GM23248 (cell line): ENCODE measurements at regions not wholly inside any gene's neighbourhood (a gene's known extent, or its start where the extent isn't known, plus 50 kb on each side); places are given as distances from the start of the nearest gene placed in this dataset.

ENCODE experiments used
- DNase-seq: peaks from one replicate; pipeline ENCODE4 v3.0.0-alpha.2; 2015
- H2AFZ ChIP-seq: fragments of 200-600 bp; sonication (generic); 2 replicates; pipeline ENCODE4 v1.6.1; 2016; ENCODE audit warnings: antibody characterized with exemption
- H3F3A ChIP-seq: fragments of 200-600 bp; sonication (generic); 2 replicates; pipeline ENCODE4 v1.6.1; 2016; ENCODE audit warnings: mild to moderate bottlenecking, antibody characterized with exemption, mixed run types; ENCODE audit not compliant: insufficient read depth
- H3K27ac ChIP-seq: fragments of 200-600 bp; sonication (generic); 2 replicates; pipeline ENCODE4 v1.5.1; 2016; ENCODE audit warnings: mild to moderate bottlenecking
- H3K27me3 ChIP-seq: fragments of 200-600 bp; sonication (generic); replicated peaks from 2 replicates; pipeline ENCODE4 v1.6.1; 2016; ENCODE audit warnings: mild to moderate bottlenecking; ENCODE audit not compliant: insufficient read depth
- H3K36me3 ChIP-seq: fragments of 200-600 bp; sonication (generic); 2 replicates; pipeline ENCODE4 v1.6.1; 2016; ENCODE audit warnings: low read depth, mild to moderate bottlenecking
- H3K4me1 ChIP-seq: fragments of 200-600 bp; sonication (generic); 2 replicates; pipeline ENCODE4 v1.6.1; 2016; ENCODE audit warnings: mild to moderate bottlenecking; ENCODE audit not compliant: insufficient read depth
- H3K4me2 ChIP-seq: fragments of 200-600 bp; sonication (generic); one replicate; pipeline ENCODE4 v1.6.1; 2016; ENCODE audit warnings: mild to moderate bottlenecking; ENCODE audit not compliant: unreplicated experiment
- H3K4me3 ChIP-seq: fragments of 200-600 bp; sonication (generic); 2 replicates; pipeline ENCODE4 v1.5.1; 2016; ENCODE audit warnings: mild to moderate bottlenecking
- H3K79me2 ChIP-seq: fragments of 200-600 bp; sonication (generic); 2 replicates; pipeline ENCODE4 v1.6.1; 2016; ENCODE audit warnings: mild to moderate bottlenecking; ENCODE audit not compliant: insufficient read depth
- H3K9ac ChIP-seq: fragments of 200-600 bp; sonication (generic); 2 replicates; pipeline ENCODE4 v1.6.1; 2016; ENCODE audit warnings: mild to moderate bottlenecking
- H3K9me2 ChIP-seq: fragments of 200-600 bp; sonication (generic); 2 replicates; pipeline ENCODE4 v1.6.1; 2016; ENCODE audit warnings: mixed run types, mild to moderate bottlenecking, moderate library complexity; ENCODE audit not compliant: insufficient read depth
- H3K9me3 ChIP-seq: fragments of 200-600 bp; sonication (generic); one replicate; pipeline ENCODE4 v1.6.1; 2017; ENCODE audit warnings: low read depth
- H4K20me1 ChIP-seq: fragments of 200-600 bp; sonication (generic); 2 replicates; pipeline ENCODE4 v1.6.0; 2016; ENCODE audit not compliant: insufficient read depth
- EZH2 ChIP-seq: fragments of 200-600 bp; sonication (generic); IDR thresholded peaks from 2 replicates; pipeline ENCODE4 v1.6.1; 2018; ENCODE audit warnings: antibody characterized with exemption, mild to moderate bottlenecking; ENCODE audit not compliant: insufficient read depth, poor library complexity, severe bottlenecking
- EZH2phosphoT487 ChIP-seq: fragments of 200-600 bp; sonication (generic); IDR thresholded peaks from 2 replicates; pipeline ENCODE4 v1.6.1; 2018; ENCODE audit warnings: antibody characterized with exemption, moderate library complexity, mild to moderate bottlenecking, low read depth; ENCODE audit not compliant: insufficient read depth
- WGBS, 2 experiments: methylation state at CpG; one replicate each; pipeline ENCODE4 v1.1.6; 2015 to 2017; ENCODE audit warnings: low lambda C conversion rate in 2 of 2, low coverage in 1 of 2; ENCODE audit errors: missing lambda C conversion rate in 2 of 2; 5-methylcytosine and 5-hydroxymethylcytosine counted together
- in situ Hi-C: fragments of 300-500 bp; cut with MboI; formaldehyde crosslinking; loops from 2 replicates; pipeline ENCODE4 v1.15.0; 2020

DNA sequence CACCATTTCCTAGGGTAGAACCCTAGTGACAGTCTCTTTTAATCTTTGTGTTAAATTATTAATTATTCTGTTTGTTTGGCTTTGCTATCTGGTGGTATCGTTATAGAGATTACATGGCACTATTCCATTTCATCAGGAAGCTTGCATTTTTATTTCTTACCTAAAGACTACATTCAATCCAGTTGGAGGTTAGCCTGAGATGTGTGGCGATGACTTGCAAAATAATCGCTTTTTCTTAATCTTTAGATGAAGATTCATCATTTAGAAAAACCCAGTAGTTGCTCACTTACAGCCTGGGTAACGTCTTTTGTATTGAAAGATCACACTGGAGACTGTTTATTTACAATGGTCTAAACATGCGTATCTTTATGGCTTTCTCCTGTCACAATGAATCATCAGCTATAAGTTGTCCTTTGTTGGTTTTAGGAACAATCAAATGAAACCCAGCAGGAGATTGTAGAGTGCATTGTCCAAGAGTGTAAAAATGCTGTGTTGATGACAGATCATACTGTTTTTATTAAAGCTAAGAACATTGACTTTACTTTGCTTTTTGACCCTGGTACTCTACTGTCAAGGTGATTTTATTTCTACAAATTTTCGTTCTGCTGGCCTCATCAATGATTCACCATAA, 281.7 kb upstream of the PITX2 start:
- H3K27me3 ChIP-seq, result no peaks in the 10 kb centered on the region
- H3K4me2 ChIP-seq, result no peak overlapping the region
- no peaks in the 10 kb centered on the region for H3F3A ChIP-seq
- no peak overlapping the region for H3K4me3 ChIP-seq
- no peak overlapping the region for H2AFZ ChIP-seq
- H3K9me3 ChIP-seq, result no peaks in the 10 kb centered on the region
- no peaks in the 10 kb centered on the region for H3K79me2 ChIP-seq
- TF ChIP-seq EZH2 (no peak), EZH2phosphoT487 (no peak)
- H3K36me3 ChIP-seq, result no peaks in the 10 kb centered on the region
- in situ Hi-C loops, result no loop called here
- H3K9me2 ChIP-seq, result no peaks in the 10 kb centered on the region
- H3K9ac ChIP-seq, result no peak overlapping the region
- DNase-seq, result peak; percentile 5
- 73 to 76% methylated on average over 6 of the region's 6 CpGs for WGBS, 2 experiments
- no peak overlapping the region for H3K27ac ChIP-seq
- H4K20me1 ChIP-seq, result no peaks in the 10 kb centered on the region
- 0 out of 2 replicates have a peak, but pooled peaks cover 5% of the 10 kb centered on the region for H3K4me1 ChIP-seq

DNA sequence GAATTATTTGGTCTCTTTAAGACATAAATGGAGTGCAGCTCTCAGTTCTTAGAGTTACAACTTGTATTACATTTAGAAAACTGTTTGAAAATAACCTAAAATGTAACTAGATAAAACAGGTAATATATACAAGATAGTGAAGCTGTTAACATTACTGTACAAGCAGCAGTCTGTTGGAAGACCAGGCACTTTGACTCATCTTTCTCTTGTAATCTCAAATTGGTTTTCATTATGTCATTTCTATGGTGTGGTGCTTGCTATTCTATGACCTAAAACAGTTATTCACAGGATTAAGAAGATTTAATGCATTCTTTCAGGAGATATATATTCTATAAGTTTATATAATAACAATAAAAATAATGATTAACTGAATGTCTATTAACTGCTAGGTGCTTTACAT, 282.5 kb upstream of the PITX2 start:
- no peaks in the 10 kb centered on the region for H3K79me2 ChIP-seq
- no peaks in the 10 kb centered on the region for H3K27me3 ChIP-seq
- H3K36me3 ChIP-seq, result no peaks in the 10 kb centered on the region
- no peak overlapping the region for H3K4me2 ChIP-seq
- no peaks in the 10 kb centered on the region for H3F3A ChIP-seq
- no peak overlapping the region for H3K27ac ChIP-seq
- H3K4me3 ChIP-seq, result no peak overlapping the region
- H3K9me3 ChIP-seq, result no peaks in the 10 kb centered on the region
- no peaks in the 10 kb centered on the region for H3K9me2 ChIP-seq
- H3K4me1 ChIP-seq, result 0 out of 2 replicates have a peak, but pooled peaks cover 5% of the 10 kb centered on the region
- peak; percentile 35 for DNase-seq
- no peak overlapping the region for H2AFZ ChIP-seq
- H3K9ac ChIP-seq, result no peak overlapping the region
- in situ Hi-C loops, result no loop called here
- TF ChIP-seq EZH2 (no peak), EZH2phosphoT487 (no peak)
- no peaks in the 10 kb centered on the region for H4K20me1 ChIP-seq

DNA sequence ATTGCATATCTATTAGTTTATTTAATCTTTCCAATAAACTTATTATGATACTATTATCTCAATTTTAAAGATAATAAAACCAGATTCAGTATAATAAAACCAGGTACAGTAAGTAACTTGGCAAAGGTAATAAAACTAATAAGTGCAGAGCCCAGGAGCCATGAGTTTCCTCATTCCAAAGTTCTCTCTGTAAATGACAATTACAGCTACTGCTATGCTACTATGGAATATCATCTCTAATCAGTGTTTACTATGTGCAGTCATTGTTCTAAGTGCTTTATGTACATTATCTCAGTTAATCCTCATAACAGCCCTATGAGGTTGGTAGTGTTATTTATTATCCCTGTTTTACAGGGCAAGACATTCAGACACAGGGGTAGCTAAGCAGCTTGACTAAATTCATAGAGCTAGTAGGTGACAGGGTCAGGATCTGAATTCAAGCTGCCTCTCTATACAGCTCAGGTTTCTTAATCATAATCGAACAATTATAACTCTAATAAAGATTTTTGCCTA, 285.0 kb upstream of the PITX2 start:
- no peak for DNase-seq
- Histone ChIP-seq H3K9ac (no peak overlapping the region), H3K27me3 (no peaks in the 10 kb centered on the region), H3K9me3 (no peaks in the 10 kb centered on the region), H3K4me1 (0 out of 2 replicates have a peak, but pooled peaks cover 5% of the 10 kb centered on the region), H4K20me1 (no peaks in the 10 kb centered on the region), H3K4me2 (no peak overlapping the region), H3K79me2 (no peaks in the 10 kb centered on the region), H2AFZ (no peak overlapping the region), H3K27ac (no peak overlapping the region), H3K36me3 (no peaks in the 10 kb centered on the region), H3K9me2 (no peaks in the 10 kb centered on the region), H3F3A (no peaks in the 10 kb centered on the region), H3K4me3 (no peak overlapping the region)
- in situ Hi-C loops, result no loop called here
- 92 to 100% methylated on average over 1 of the region's 1 CpG for WGBS, 2 experiments
- TF ChIP-seq EZH2phosphoT487 (no peak), EZH2 (no peak)

DNA sequence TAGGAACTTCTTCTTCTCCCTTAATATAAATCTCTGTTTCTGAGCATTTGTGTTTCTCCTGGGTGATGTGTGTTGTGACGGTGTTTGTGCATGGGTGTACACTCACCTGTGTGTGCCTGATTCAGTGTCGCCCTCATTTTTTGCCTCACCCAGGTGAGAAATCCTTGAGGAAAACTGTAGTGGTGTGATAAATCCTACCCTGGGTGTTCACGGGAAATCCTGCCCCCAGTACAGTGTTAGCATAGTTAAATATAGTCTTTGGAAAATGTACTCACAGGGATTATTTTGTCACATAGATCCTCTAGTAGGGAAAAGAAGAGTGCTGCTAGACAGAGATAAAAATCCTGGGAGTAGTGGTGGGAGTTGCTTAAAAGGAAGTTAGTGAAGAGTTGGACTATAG, 291.9 kb upstream of the PITX2 start:
- Histone ChIP-seq H3K79me2 (no peaks in the 10 kb centered on the region), H3F3A (no peaks in the 10 kb centered on the region), H3K4me3 (no peak overlapping the region), H3K9me3 (no peaks in the 10 kb centered on the region), H3K4me1 (no peaks in the 10 kb centered on the region), H4K20me1 (no peaks in the 10 kb centered on the region), H3K9ac (no peak overlapping the region), H3K36me3 (no peaks in the 10 kb centered on the region), H3K27me3 (no peaks in the 10 kb centered on the region), H3K4me2 (no peak overlapping the region), H3K27ac (no peak overlapping the region), H3K9me2 (no peaks in the 10 kb centered on the region), H2AFZ (no peak overlapping the region)
- TF ChIP-seq EZH2phosphoT487 (no peak), EZH2 (no peak)
- WGBS, 2 experiments, result 82 to 85% methylated on average over 3 of the region's 3 CpGs
- no peak for DNase-seq
- in situ Hi-C loops, result no loop called here
